Gastroesophageal sphincter (tissue), 3 donors: ENCODE measurements at regions not wholly inside any gene's neighbourhood (a gene's known extent, or its start where the extent isn't known, plus 50 kb on each side); places are given as distances from the start of the nearest gene placed in this dataset.

Source experiments
- CTCF ChIP-seq, 4 experiments: fragments of 200-600 bp in 2 of 4; fragments of 450-650 bp in 2 of 4; sonication (generic) in 1 of 4; IDR thresholded peaks; one replicate each; pipeline ENCODE4 v1.5.1; 2017 to 2019; ENCODE audit warnings: antibody characterized with exemption in 4 of 4, mild to moderate bottlenecking in 2 of 4, moderate library complexity in 2 of 4
- EP300 ChIP-seq: sonication (generic); formaldehyde crosslinking; IDR thresholded peaks from one replicate; pipeline ENCODE4 v1.6.1; 2017; ENCODE audit warnings: antibody characterized with exemption, mild to moderate bottlenecking
- POLR2A ChIP-seq, 2 donors: fragments of 450-650 bp; IDR thresholded peaks; one replicate each; pipeline ENCODE4 v1.6.1; 2017; ENCODE audit warnings: antibody characterized with exemption in 2 of 2, mild to moderate bottlenecking in 2 of 2, moderate library complexity in 1 of 2
- POLR2AphosphoS5 ChIP-seq: sonication (generic); formaldehyde crosslinking; IDR thresholded peaks from one replicate; pipeline ENCODE4 v1.6.1; 2017; ENCODE audit warnings: antibody characterized with exemption

- TF ChIP-seq CTCF (IDR thresholded peaks at IDR 0.05) (no peak), POLR2A (IDR thresholded peaks at IDR 0.05) (no peak), POLR2AphosphoS5 (no peak), EP300 (no peak)
Measured at GRCh38 chr2:176947754-176948153, 264.8 kb upstream of the HNRNPA3 start.
